ENCODE measurements at regions not wholly inside any gene's neighbourhood (a gene's known extent, or its start where the extent isn't known, plus 50 kb on each side); places are given as distances from the start of the nearest gene placed in this dataset.

DNA sequence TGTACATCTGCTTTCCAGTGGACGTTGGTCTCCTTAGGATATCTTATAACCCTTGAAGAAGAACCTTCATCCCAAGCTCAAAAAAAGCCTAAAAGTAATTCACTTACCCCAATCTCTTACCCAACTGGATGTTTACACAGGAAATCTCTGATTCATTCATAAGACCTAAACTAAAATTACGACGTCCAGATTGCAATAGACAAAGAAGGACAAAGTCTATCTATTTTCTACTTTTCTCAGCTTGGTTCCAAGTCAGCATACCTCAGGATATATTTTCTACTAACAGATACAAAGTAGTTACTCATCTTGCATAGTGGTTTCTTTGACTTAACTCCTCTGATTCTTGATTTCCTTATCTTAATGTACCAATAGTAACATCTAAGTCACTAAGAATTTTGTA, 669.9 kb downstream of the OTOL1 start:
- ChIA-PET POLR2A (no interaction called here), CTCF (no interaction called here)

DNA sequence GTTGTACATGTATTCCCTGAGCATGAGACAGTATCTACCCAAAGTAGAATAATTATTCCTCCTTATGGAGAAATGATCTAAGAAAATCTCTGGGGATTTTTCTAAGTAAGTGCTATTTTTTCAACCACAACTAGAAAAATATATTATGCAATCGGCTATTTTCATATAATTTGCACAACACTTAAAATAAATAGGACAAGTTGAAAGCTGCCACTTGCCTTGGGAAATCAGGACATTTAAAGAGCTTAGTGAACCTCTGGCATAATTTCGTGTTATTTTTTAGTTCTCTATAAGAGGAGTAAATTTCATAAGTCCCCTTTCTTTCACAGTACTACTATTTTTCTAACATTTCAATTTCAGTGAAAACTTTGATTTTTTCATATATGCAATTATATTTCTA, 672.1 kb downstream of the OTOL1 start:
- ChIA-PET POLR2A (no interaction called here), CTCF (no interaction called here)

- POLR2A ChIA-PET = no interaction called here
- CTCF ChIA-PET = no interaction called here
These were observed 674.0 kb downstream of the OTOL1 start for GRCh38 chr3:162170581-162170980.

- ChIA-PET POLR2A (no interaction called here), CTCF (no interaction called here)
These were observed 675.4 kb downstream of the OTOL1 start for GRCh38 chr3:162171970-162172369.

DNA sequence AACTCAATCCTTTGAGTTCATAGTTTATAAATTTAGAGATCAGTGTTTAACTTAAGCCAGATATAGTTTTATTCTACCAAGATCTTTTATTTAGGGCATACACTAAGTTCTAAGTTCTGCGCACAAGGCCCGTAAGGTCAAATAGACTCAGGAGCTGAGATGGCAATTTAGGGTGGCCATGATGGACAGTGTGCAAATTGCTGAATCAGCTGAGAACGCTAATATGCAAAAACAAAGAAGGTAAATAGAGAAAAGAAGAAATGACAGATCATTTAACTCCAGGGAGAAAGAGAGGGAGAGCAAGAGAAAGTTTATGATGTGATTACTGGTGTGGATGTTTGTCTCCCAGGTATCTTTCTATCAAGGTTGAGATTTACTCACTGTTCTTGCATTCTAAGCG, 678.5 kb downstream of the OTOL1 start:
- ChIA-PET CTCF (no interaction called here), POLR2A (no interaction called here)

- ChIA-PET POLR2A (no interaction called here), CTCF (no interaction called here)
These were observed 679.3 kb downstream of the OTOL1 start for GRCh38 chr3:162175878-162176277.

DNA sequence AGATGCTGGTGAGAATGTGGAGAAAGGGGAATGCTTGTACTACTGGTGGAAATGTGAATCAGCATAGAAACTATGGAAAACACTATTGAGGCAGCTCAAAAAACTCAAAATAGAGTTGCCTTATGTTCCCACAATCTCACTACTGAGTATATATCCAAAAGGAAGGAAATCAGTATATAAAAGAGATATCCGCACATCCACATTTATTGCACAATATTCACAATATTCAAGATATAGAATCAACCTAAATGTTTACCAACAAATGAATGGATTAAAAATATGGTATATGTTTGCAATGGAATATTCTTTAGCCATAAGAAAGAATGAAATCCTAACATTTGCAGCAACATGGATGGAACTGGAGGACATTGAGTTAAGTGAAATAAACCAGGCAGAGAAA, 686.8 kb downstream of the OTOL1 start:
- POLR2A ChIA-PET = no interaction called here
- CTCF ChIA-PET = no interaction called here

DNA sequence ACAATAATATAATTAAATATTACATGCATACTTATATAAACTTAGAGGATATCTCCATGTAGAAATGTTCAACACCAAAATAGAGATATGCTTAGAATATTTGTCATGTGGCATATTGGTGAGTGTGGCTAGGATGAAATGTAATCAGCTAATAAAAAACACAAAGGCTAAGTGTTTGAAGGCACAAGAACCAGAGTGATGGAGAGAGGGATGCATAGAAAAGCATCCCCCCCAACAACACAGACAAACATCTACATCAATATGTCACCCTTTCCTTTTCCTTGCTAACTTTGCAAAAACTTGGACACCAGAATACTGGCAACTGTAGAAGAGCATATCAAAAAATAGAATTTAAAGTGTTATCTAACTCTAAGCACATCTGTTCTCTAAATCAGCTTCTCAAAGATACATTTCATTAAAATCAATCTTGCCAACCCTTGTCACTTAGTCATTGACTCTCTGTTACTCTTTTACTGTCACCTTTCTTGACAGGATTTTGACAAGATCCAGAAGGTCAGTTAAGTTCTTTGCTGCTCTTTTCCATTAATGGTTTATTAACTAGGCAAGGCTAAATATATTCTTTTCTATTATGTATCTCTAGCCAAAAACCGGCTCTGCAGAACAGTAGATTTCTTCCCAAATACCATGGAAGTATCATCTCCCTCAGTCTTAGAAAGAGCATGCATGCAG, 695.9 kb downstream of the OTOL1 start:
- CTCF ChIA-PET = no interaction called here
- POLR2A ChIA-PET = no interaction called here

- ChIA-PET CTCF (no interaction called here), POLR2A (no interaction called here)
These were observed 696.8 kb downstream of the OTOL1 start for GRCh38 chr3:162193148-162194095.

DNA sequence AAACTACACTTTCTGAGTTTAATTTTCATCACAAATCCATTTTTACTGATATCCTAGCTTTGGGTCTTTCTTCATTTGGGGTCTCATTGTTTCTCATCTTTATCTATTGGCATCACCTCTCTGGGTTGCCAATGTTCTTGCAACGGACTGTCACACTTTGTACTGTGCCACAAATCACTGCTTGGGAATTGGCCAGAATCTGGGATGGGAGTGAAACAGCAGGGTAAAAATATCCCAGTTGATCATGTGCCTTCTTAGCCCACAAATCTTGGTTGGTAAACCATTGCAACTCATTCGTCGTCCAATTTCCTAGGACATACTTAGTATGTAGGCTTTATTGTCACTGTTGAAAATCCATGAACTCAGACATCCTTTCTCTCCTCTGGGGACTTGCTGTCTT, 698.5 kb downstream of the OTOL1 start:
- ChIA-PET CTCF (no interaction called here), POLR2A (no interaction called here)

DNA sequence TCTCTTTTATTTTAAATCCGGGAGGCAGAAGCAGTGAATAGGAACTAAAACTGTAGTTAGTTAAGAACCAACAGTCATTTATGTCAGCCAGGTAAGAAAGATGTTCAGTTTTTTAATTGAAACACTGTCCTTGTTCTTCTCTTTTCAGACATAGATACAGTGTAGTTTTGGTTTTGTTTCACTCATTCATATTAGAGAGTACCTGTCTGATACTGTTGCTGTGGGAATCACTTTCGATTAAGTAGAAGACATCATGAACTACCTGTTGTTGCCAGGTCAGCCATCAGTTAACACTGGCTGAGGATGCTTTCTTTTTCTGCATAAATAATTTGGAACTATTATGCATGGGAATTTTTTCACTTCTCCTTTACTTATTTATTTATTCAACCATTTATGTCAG, 700.4 kb downstream of the OTOL1 start:
- ChIA-PET CTCF (no interaction called here), POLR2A (no interaction called here)

GRCh38 chr3:162200836-162201235, 704.2 kb downstream of the OTOL1 start:
- POLR2A ChIA-PET = no interaction called here
- CTCF ChIA-PET = no interaction called here

DNA sequence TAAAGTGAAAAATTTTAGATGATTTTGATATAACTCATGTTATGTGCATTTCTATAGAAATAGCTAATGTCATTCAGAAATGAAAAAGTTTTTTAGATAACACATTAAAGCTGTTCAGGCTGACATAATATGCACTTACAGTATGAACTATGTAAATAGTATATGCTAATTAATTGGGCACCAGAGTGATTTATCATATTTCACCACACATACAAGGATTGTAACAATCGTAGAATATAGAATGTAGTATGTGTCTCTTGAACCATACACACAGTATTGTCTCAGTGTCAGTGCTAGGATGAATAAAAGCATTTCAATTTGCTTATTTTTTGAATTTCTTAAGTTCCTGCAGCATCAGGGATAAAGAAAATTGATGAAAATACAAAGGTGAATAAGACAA, 710.0 kb downstream of the OTOL1 start:
- POLR2A ChIA-PET = no interaction called here
- CTCF ChIA-PET = no interaction called here

DNA sequence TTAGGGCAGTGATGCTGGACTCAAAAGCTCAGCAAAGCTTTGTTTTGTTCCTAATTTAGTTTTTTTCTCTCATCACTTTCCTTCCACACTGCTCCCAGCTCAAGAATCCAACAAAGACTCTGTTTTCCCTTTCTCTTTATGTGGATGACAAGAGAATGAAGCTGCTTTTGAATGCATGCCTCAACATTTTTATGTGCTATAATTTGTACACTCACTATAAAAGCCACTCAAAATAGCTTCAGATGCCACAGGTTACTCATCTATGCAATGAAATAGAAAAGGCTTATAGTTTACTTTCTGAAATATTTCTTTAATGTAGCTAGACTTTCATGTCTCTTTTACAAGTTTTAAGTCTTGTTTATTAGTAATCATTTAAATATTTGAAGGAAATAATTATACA, 714.9 kb downstream of the OTOL1 start:
- CTCF ChIA-PET = no interaction called here
- POLR2A ChIA-PET = no interaction called here

DNA sequence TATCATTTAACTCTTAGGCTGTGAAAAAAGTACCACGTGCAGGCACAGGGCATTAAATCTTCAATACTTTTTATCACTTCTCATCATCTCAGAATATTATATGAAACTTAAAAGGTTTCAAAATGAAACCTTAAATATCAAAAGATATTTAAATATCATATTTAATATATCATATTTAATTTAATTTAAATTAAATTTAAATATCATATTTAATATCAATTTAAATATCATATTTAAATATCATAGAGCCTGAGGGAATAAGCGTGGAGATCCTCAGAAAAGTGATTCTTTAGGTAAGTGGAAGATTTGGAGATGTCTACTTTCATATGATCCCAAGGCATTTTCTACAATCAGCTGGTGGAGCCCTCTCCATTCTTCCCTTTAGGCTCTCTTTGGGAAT, 716.6 kb downstream of the OTOL1 start:
- ChIA-PET POLR2A (no interaction called here), CTCF (no interaction called here)

- CTCF ChIA-PET = no interaction called here
- POLR2A ChIA-PET = no interaction called here
These were observed 717.3 kb downstream of the OTOL1 start for GRCh38 chr3:162213956-162214355.

DNA sequence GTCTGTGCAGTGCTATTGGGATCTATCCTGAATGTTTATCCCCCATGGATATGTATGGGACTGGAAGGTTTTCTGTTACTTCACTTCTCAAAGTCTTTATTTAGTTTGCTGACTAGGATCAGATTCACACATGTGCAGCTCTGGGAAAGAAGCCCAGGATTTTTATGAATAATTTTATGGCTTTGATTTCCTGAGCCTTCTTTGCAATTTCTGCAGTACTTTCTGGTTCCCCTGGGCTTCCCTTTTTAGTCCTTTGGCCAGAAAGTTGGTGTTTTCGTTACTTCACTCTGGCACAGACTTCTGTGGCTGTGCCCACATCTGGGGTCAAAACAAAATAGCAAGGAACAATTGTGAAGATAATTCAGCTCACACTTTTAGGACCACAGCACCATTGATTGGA, 721.0 kb downstream of the OTOL1 start:
- ChIA-PET CTCF (no interaction called here), POLR2A (no interaction called here)

DNA sequence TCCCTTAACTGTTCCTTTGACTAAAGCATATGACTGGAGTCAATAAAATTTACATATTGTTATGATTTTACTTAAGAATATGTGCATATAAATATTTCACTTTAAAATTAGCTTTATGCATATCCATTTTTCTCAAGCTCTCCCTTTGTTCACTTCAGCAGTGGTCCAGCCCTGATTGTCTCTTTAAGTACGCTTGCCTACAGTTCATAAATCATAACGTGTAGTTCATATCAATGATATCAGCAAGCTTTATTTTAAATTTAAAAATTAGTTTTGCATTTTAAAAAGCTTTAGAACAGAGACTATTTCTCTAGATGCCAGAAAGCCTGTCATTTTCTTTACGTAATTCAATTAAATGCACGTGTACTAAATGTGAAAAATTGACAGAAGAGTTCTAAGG, 721.9 kb downstream of the OTOL1 start:
- ChIA-PET POLR2A (no interaction called here), CTCF (no interaction called here)

DNA sequence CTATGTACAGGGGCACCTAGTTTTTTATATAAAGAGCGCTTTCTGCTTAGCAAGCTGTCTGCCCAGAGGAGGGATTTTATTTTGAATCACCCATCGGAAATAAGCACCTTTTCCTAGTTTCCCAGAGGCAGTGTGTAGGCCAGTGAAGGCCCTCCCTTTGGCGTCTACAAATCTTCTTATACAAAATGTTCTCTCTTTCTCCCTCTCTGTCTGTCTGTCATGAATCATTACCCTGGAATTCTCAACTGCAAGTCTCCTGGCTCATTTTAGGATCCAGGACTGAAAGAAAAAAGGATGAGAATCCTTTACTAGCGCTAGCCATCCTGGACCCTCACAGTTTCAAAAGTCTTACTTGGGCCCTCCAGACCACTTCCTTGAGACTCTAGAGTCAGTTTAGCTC, 728.1 kb downstream of the OTOL1 start:
- ChIA-PET POLR2A (no interaction called here), CTCF (no interaction called here)

DNA sequence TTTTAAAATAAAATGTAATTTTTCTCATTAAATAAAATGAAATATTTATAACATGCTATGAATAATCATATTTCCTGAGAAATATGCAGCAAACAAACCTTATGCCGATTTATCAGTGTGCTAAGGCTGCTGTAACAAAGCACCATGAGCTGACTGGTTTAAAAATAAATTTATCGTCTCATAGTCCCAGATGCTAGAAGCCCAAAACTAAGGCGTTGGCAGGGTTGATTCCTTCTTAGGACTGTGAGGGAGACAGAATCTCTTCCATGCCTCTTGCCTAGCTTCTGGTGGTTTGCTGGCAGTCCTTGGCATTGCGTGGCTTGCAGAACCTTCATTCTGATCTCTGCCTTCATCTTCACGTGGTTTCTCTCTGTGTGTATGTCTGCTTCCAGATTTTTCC, 740.3 kb downstream of the OTOL1 start:
- ChIA-PET CTCF (no interaction called here), POLR2A (no interaction called here)

DNA sequence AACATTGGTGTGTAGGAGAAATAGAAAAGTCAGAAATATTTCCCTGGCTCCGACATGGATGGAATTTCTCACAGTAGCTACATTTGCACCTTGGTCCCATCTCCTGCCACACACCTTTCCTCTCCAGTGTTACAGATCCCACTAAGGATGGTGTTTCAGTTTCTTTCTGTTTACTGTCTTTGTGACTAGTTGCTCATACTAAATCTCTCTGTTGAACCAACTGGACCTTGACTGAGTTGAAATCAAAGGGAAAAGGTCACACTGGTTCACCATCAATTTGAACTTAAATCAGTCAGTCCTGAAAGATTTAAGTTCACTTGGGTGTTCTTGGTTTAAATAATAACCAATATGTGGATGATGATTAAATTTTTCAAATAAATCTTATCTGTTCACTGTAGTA, 754.2 kb downstream of the OTOL1 start:
- CTCF ChIA-PET = no interaction called here
- POLR2A ChIA-PET = no interaction called here

DNA sequence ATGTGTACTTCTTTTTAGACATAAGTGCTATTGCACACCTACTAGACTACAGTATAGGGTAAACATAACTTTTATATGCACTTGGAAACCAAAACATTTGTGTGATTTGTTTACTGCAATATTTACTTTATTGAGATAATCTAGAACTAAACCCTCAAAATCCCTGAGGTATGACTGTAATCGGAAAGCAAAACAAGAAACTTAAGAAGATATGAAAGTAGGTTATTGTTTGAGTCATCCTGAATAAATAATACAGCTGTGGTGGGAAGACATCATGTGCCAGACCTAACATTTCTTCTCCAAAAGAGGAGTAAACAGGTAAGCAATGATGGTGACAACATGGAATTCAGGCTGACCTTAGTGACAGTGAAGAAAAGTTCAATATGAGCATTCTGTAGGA, 765.5 kb downstream of the OTOL1 start:
- ChIA-PET POLR2A (no interaction called here), CTCF (no interaction called here)
